Colonic mucosa (tissue), 4 donors: ENCODE measurements at regions not wholly inside any gene's neighbourhood (a gene's known extent, or its start where the extent isn't known, plus 50 kb on each side); places are given as distances from the start of the nearest gene placed in this dataset.

Experiments used
- DNase-seq: peaks from one replicate; pipeline ENCODE4 v3.0.0-alpha.2; 2020
- H3K27ac ChIP-seq: fragments of 200-600 bp; one replicate; pipeline ENCODE4 v1.8.0; 2021
- H3K27me3 ChIP-seq: fragments of 200-600 bp; one replicate; pipeline ENCODE4 v1.8.0; 2021
- H3K36me3 ChIP-seq: fragments of 200-600 bp; one replicate; pipeline ENCODE4 v1.8.0; 2021
- H3K4me1 ChIP-seq: fragments of 200-600 bp; one replicate; pipeline ENCODE4 v1.8.0; 2021; ENCODE audit warnings: mild to moderate bottlenecking
- H3K4me3 ChIP-seq: fragments of 200-600 bp; one replicate; pipeline ENCODE4 v1.8.0; 2021
- H3K9ac ChIP-seq, 2 donors: one replicate each; pipeline ENCODE4 v1.7.0; 2013; ENCODE audit warnings: control low read depth in 2 of 2, low read depth in 2 of 2, low read length in 2 of 2
- H3K9me3 ChIP-seq: fragments of 200-600 bp; one replicate; pipeline ENCODE4 v1.8.0; 2021
- CTCF ChIP-seq: fragments of 200-600 bp; IDR thresholded peaks from one replicate; pipeline ENCODE4 v1.8.0; 2022; ENCODE audit warnings: antibody characterized with exemption, mild to moderate bottlenecking
- intact Hi-C: fragments of 100-400 bp; cut with DNase I; formaldehyde crosslinking; loops from one replicate; pipeline ENCODE4 v1.14.1; 2022
- donor health status: healthy.
- donor health status: DM: no; HTN: no; CAD: no.
- donor health status: DM: no; HTN: no; CAD: no.

DNA sequence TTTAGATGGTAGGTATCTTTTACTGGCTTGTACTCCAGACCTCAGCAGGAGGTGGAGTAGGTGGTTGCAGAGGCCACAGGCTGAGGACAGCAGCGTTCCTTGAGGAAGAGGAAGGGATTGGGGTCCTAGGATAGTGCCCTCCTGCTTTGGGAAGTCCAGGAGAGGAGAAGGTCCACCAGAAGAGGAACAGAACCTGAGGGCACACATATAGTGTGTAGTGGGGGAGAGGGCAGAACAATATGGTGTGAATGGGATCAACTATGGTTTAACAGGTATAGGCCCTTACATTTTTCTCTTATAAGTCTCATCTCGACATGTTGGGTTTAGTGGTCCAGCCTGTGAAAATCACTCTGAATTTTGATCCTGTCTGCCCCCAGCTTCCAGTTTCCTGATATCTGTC, 229.1 kb upstream of the ZBED5 start:
- no peaks in the 10 kb centered on the region for H3K27me3 ChIP-seq

DNA sequence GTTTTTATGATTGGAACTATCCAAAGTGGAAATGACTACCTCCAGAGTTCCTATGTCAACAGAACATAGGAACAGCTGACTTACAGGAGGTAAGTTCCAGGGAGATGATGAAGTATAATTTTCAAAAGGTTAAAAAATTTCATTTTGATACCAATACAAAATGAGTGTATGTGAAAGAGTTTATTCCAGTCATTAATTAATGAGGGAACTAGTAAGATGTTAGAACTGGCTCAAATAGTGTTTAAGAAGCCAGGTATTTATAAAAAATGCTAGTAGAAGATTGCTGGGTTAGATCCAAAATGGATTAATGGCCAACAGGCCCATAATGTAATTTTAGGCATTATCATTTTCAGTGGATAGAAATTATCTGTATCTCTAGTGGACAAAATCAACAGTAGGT, 227.7 kb upstream of the ZBED5 start:
- Histone ChIP-seq H3K36me3 (no peaks in the 10 kb centered on the region), H3K4me1 (no peaks in the 10 kb centered on the region), H3K9ac (no peak overlapping the region), H3K9me3 (no peaks in the 10 kb centered on the region), H3K4me3 (no peak overlapping the region), H3K27me3 (no peaks in the 10 kb centered on the region), H3K27ac (no peak overlapping the region)
- intact Hi-C loops, result no loop called here
- TF ChIP-seq CTCF, result no peak
- DNase-seq, result no peak

More for the DNA sequence above, 229.1 kb upstream of the ZBED5 start:
- intact Hi-C loops, result no loop called here
- Histone ChIP-seq H3K27ac (no peak overlapping the region), H3K9ac (no peak overlapping the region), H3K4me3 (no peak overlapping the region), H3K4me1 (no peaks in the 10 kb centered on the region), H3K9me3 (no peaks in the 10 kb centered on the region), H3K36me3 (no peaks in the 10 kb centered on the region)
- TF ChIP-seq CTCF, result no peak
- DNase-seq, result no peak

GRCh38 chr11:11084337-11084736, 226.5 kb upstream of the ZBED5 start:
- H3K27me3 ChIP-seq, result no peaks in the 10 kb centered on the region
- no peak for TF ChIP-seq CTCF
- H3K36me3 ChIP-seq, result no peaks in the 10 kb centered on the region
- intact Hi-C loops, result no loop called here
- DNase-seq, result no peak
- H3K4me3 ChIP-seq, result no peak overlapping the region
- no peaks in the 10 kb centered on the region for H3K4me1 ChIP-seq
- no peak overlapping the region for H3K9ac ChIP-seq
- H3K27ac ChIP-seq, result no peak overlapping the region
- H3K9me3 ChIP-seq, result no peaks in the 10 kb centered on the region

- Histone ChIP-seq H3K4me3 (no peak overlapping the region), H3K4me1 (no peaks in the 10 kb centered on the region), H3K27me3 (no peaks in the 10 kb centered on the region), H3K9ac (no peak overlapping the region), H3K36me3 (no peaks in the 10 kb centered on the region), H3K9me3 (no peaks in the 10 kb centered on the region), H3K27ac (no peak overlapping the region)
- TF ChIP-seq CTCF, result no peak
- no peak for DNase-seq
- intact Hi-C loops, result no loop called here
Measured at GRCh38 chr11:11083441-11083840, 225.6 kb upstream of the ZBED5 start.

- DNase-seq, result no peak
- TF ChIP-seq CTCF, result no peak
- Histone ChIP-seq H3K36me3 (no peaks in the 10 kb centered on the region), H3K27ac (no peak overlapping the region), H3K27me3 (no peaks in the 10 kb centered on the region), H3K4me1 (no peaks in the 10 kb centered on the region), H3K9me3 (no peaks in the 10 kb centered on the region), H3K4me3 (no peak overlapping the region), H3K9ac (no peak overlapping the region)
- intact Hi-C loops, result no loop called here
Measured at GRCh38 chr11:11082646-11083045, 224.8 kb upstream of the ZBED5 start.

- Histone ChIP-seq H3K9ac (no peak overlapping the region), H3K9me3 (no peaks in the 10 kb centered on the region), H3K27me3 (no peaks in the 10 kb centered on the region), H3K4me1 (no peaks in the 10 kb centered on the region), H3K4me3 (no peak overlapping the region), H3K27ac (no peak overlapping the region), H3K36me3 (no peaks in the 10 kb centered on the region)
- intact Hi-C loops, result no loop called here
- no peak for TF ChIP-seq CTCF
- no peak for DNase-seq
Measured at GRCh38 chr11:11081776-11082175, 223.9 kb upstream of the ZBED5 start.
